ENCODE measurements at regions not wholly inside any gene's neighbourhood (a gene's known extent, or its start where the extent isn't known, plus 50 kb on each side); places are given as distances from the start of the nearest gene placed in this dataset.

- no peak overlapping the region for H3K27ac ChIP-seq
- intact Hi-C loops (cut with DNase I), result no loop called here
- 63% methylated on average over 1 of the region's 1 CpG for WGBS
- TF ChIP-seq POLR2A (IDR thresholded peaks at IDR 0.05), result no peak
- H3K27me3 ChIP-seq (replicated peaks; ENCODE audit: insufficient read depth), result no peaks in the 10 kb centered on the region
- no peak overlapping the region for H3K4me3 ChIP-seq
- DNase-seq (ENCODE audit: low spot score), result no peak
- no peaks in the 10 kb centered on the region for H3K36me3 ChIP-seq
- H3K9me3 ChIP-seq, result no peaks in the 10 kb centered on the region
- no peaks in the 10 kb centered on the region for H3K4me1 ChIP-seq (replicated peaks)
These were observed 82.0 kb upstream of the FREM3 start for GRCh38 chr4:143782521-143782920.

- whole genome bisulfite sequencing, result 74% methylated on average over 8 of the region's 8 CpGs
- intact Hi-C loops (cut with DNase I), result no loop called here
- Histone ChIP-seq H3K9me3 (no peaks in the 10 kb centered on the region), H3K4me1 (replicated peaks) (no peaks in the 10 kb centered on the region), H3K36me3 (no peaks in the 10 kb centered on the region), H3K4me3 (no peak overlapping the region), H3K27ac (no peak overlapping the region), H3K27me3 (replicated peaks; ENCODE audit: insufficient read depth) (no peaks in the 10 kb centered on the region)
- DNase-seq (ENCODE audit: low spot score), result peak; percentile 28
- TF ChIP-seq, protein P1, sequence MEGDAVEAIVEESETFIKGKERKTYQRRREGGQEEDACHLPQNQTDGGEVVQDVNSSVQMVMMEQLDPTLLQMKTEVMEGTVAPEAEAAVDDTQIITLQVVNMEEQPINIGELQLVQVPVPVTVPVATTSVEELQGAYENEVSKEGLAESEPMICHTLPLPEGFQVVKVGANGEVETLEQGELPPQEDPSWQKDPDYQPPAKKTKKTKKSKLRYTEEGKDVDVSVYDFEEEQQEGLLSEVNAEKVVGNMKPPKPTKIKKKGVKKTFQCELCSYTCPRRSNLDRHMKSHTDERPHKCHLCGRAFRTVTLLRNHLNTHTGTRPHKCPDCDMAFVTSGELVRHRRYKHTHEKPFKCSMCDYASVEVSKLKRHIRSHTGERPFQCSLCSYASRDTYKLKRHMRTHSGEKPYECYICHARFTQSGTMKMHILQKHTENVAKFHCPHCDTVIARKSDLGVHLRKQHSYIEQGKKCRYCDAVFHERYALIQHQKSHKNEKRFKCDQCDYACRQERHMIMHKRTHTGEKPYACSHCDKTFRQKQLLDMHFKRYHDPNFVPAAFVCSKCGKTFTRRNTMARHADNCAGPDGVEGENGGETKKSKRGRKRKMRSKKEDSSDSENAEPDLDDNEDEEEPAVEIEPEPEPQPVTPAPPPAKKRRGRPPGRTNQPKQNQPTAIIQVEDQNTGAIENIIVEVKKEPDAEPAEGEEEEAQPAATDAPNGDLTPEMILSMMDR (IDR thresholded peaks at IDR 0.05), result peak in 3 of 4 experiments; percentile 37 to 52 (median 46)
- no peak for TF ChIP-seq POLR2A (IDR thresholded peaks at IDR 0.05)
These were observed 73.8 kb upstream of the FREM3 start for GRCh38 chr4:143773998-143774895.

DNA sequence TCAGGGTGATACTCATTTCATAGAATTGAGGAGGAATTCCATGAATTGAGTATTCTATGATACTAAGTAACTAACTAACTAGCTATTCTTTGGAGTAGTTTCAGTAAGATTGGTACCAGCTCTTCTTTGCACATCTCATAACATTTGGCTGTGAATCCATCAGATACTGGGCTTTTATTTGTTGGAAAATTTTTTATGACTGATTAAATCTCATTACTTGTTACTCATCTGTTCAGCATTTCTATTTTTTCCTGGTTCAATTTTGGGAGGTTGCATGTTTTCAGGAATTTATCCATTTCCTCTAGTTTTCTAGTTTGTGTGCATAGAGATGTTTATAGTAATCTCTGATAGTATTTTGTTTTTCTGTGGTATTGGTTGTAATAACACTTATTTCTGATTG, 70.8 kb upstream of the FREM3 start:
- no peak for DNase-seq (ENCODE audit: low spot score)
- H3K27me3 ChIP-seq (replicated peaks; ENCODE audit: insufficient read depth), result no peaks in the 10 kb centered on the region
- intact Hi-C loops (cut with DNase I), result no loop called here
- no peaks in the 10 kb centered on the region for H3K9me3 ChIP-seq
- H3K36me3 ChIP-seq, result no peaks in the 10 kb centered on the region
- H3K4me1 ChIP-seq (replicated peaks), result no peaks in the 10 kb centered on the region
- no peak overlapping the region for H3K4me3 ChIP-seq
- H3K27ac ChIP-seq, result no peak overlapping the region
- TF ChIP-seq, protein P1 (IDR thresholded peaks at IDR 0.05), result no peak
- TF ChIP-seq POLR2AphosphoS5 (IDR thresholded peaks at IDR 0.05) (no peak), POLR2A (IDR thresholded peaks at IDR 0.05) (no peak)

GRCh38 chr4:143768007-143768591, 67.6 kb upstream of the FREM3 start:
- H3K9me3 ChIP-seq, result no peaks in the 10 kb centered on the region
- no peak for TF ChIP-seq POLR2A (IDR thresholded peaks at IDR 0.05)
- TF ChIP-seq POLR2AphosphoS5 (IDR thresholded peaks at IDR 0.05), result no peak
- TF ChIP-seq, protein P1 (IDR thresholded peaks at IDR 0.05), result no peak
- H3K4me3 ChIP-seq, result no peak overlapping the region
- DNase-seq (ENCODE audit: low spot score), result no peak
- no peak overlapping the region for H3K27ac ChIP-seq
- H3K4me1 ChIP-seq (replicated peaks), result no peaks in the 10 kb centered on the region
- intact Hi-C loops (cut with DNase I), result no loop called here
- 63% methylated on average over 5 of the region's 5 CpGs for WGBS
- no peaks in the 10 kb centered on the region for H3K27me3 ChIP-seq (replicated peaks; ENCODE audit: insufficient read depth)
- no peaks in the 10 kb centered on the region for H3K36me3 ChIP-seq

DNA sequence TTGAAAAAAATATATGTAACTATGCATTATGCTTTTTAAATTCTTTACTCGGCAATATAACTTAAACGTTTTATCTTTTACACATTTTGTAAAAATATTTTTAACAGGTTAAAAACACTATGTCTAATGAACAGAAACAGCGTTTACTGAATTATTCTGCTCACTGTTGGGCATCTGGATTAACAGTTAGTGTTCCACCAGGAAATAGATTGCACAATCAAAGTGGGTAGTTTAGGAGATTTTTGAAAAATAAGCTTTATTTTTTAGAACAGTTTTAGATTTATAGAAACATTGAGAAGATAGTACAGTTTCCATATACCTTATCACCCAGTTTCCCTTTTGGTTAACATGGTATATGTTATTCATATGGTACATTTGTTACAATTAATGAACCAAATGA, 63.1 kb upstream of the FREM3 start:
- intact Hi-C loops (cut with DNase I), result no loop called here
- H3K4me3 ChIP-seq, result no peak overlapping the region
- DNase-seq (ENCODE audit: low spot score), result no peak
- H3K4me1 ChIP-seq (replicated peaks), result no peaks in the 10 kb centered on the region
- H3K9me3 ChIP-seq, result no peaks in the 10 kb centered on the region
- no peaks in the 10 kb centered on the region for H3K27me3 ChIP-seq (replicated peaks; ENCODE audit: insufficient read depth)
- no peaks in the 10 kb centered on the region for H3K36me3 ChIP-seq
- no peak overlapping the region for H3K27ac ChIP-seq
- 73% methylated on average over 3 of the region's 3 CpGs for whole genome bisulfite sequencing
- TF ChIP-seq, protein P1 (IDR thresholded peaks at IDR 0.05), result no peak
- no peak for TF ChIP-seq POLR2A (IDR thresholded peaks at IDR 0.05)
- no peak for TF ChIP-seq POLR2AphosphoS5 (IDR thresholded peaks at IDR 0.05)

Measured in prostate gland (tissue), 2 donors.